OCI-LY3 (cell line): ENCODE measurements at regions not wholly inside any gene's neighbourhood (a gene's known extent, or its start where the extent isn't known, plus 50 kb on each side); places are given as distances from the start of the nearest gene placed in this dataset.
A peak's percentile ranks its signal among the peaks of the same experiment; 100 is the strongest.

Experiments
- H2AFZ ChIP-seq: fragments of 200-600, 300-600 bp; shearing (Covaris generic); 2 replicates; pipeline ENCODE4 v1.6.0; 2014; ENCODE audit warnings: antibody characterized with exemption, low read depth, low read length
- H3K27ac ChIP-seq: fragments of 200-600, 300-600 bp; sonication (generic); 2 replicates; pipeline ENCODE4 v1.5.1; 2014; ENCODE audit warnings: mild to moderate bottlenecking, low read length, moderate library complexity, mixed read lengths
- H3K27me3 ChIP-seq: fragments of 200-600, 300-600 bp; sonication (generic); 2 replicates; pipeline ENCODE4 v1.6.1; 2014; ENCODE audit warnings: low read depth, low read length, mixed read lengths
- H3K36me3 ChIP-seq: fragments of 200-600, 300-600 bp; sonication (generic); replicated peaks from 2 replicates; pipeline ENCODE3; 2014; ENCODE audit warnings: low read depth, low read length, mixed read lengths
- H3K4me1 ChIP-seq: fragments of 300-600, 200-600 bp; sonication (generic); 2 replicates; pipeline ENCODE4 v1.6.1; 2014; ENCODE audit warnings: low read length, mixed read lengths
- H3K4me2 ChIP-seq: fragments of 200-600, 300-600 bp; sonication (generic); 2 replicates; pipeline ENCODE4 v1.6.1; 2014; ENCODE audit warnings: low read length, mixed read lengths
- H3K4me3 ChIP-seq: fragments of 300-600, 200-600 bp; sonication (generic); 2 replicates; pipeline ENCODE4 v1.5.1; 2014; ENCODE audit warnings: antibody characterized with exemption, mild to moderate bottlenecking, low read length, moderate library complexity
- H3K79me2 ChIP-seq: fragments of 300-600, 200-600 bp; shearing (Covaris generic); 2 replicates; pipeline ENCODE4 v1.6.1; 2014; ENCODE audit warnings: mild to moderate bottlenecking, low read length, mixed read lengths
- H3K9ac ChIP-seq: fragments of 300-600, 200-600 bp; shearing (Covaris generic); 2 replicates; pipeline ENCODE4 v1.6.0; 2014; ENCODE audit warnings: mild to moderate bottlenecking, low read length, moderate library complexity
- H3K9me3 ChIP-seq: fragments of 200-600, 300-600 bp; shearing (Covaris generic); 2 replicates; pipeline ENCODE4 v1.6.1; 2014; ENCODE audit warnings: low read length, mixed read lengths; ENCODE audit not compliant: insufficient read depth
- H4K20me1 ChIP-seq: fragments of 200-600, 300-600 bp; sonication (generic); 2 replicates; pipeline ENCODE4 v1.6.1; 2016; ENCODE audit warnings: low read length, mixed read lengths; ENCODE audit not compliant: insufficient read depth
- CTCF ChIP-seq: fragments of 200-600, 300-600 bp; sonication (generic); IDR thresholded peaks from 2 replicates; pipeline ENCODE4 v1.5.1; 2014; ENCODE audit warnings: antibody characterized with exemption, low read length, low read depth
- EZH2phosphoT487 ChIP-seq: fragments of 200-600 bp; shearing (Covaris generic); IDR thresholded peaks from 2 replicates; pipeline ENCODE4 v1.6.1; 2018; ENCODE audit warnings: antibody characterized with exemption, mixed run types, low read depth

- no peaks in the 10 kb centered on the region for H3K36me3 ChIP-seq
- H3K4me1 ChIP-seq, result peaks cover 91% of the 10 kb centered on the region
- no peak for TF ChIP-seq CTCF
- TF ChIP-seq EZH2phosphoT487, result no peak
- 0 out of 2 replicates have a peak overlapping the region, but pooled peaks have one; percentile 1 for H2AFZ ChIP-seq
- H3K9ac ChIP-seq, result peak overlapping the region; percentile 14; the same call in 1 of the 2 replicates
- no peaks in the 10 kb centered on the region for H4K20me1 ChIP-seq
- H3K9me3 ChIP-seq, result no peaks in the 10 kb centered on the region
- peak overlapping the region; percentile 67 for H3K27ac ChIP-seq
- H3K79me2 ChIP-seq, result no peaks in the 10 kb centered on the region
- peak overlapping the region; percentile 32; the same call in 1 of the 2 replicates for H3K4me3 ChIP-seq
- peak overlapping the region; percentile 70 for H3K4me2 ChIP-seq
- no peaks in the 10 kb centered on the region for H3K27me3 ChIP-seq
Measured at GRCh38 chr1:59008599-59009347, 224.9 kb upstream of the JUN start.

- TF ChIP-seq EZH2phosphoT487 (no peak), CTCF (no peak)
- H3K9me3 ChIP-seq, result no peaks in the 10 kb centered on the region
- H3K79me2 ChIP-seq, result no peaks in the 10 kb centered on the region
- H2AFZ ChIP-seq, result no peak overlapping the region
- peak overlapping the region; percentile 89 for H3K4me2 ChIP-seq
- H3K27me3 ChIP-seq, result no peaks in the 10 kb centered on the region
- peaks cover 92% of the 10 kb centered on the region for H3K4me1 ChIP-seq
- H4K20me1 ChIP-seq, result no peaks in the 10 kb centered on the region
- peak overlapping the region; percentile 73; the same call in 1 of the 2 replicates for H3K9ac ChIP-seq
- 0 out of 2 replicates have a peak overlapping the region, but pooled peaks have one; percentile 71 for H3K4me3 ChIP-seq
- peak overlapping the region; percentile 98 for H3K27ac ChIP-seq
- H3K36me3 ChIP-seq, result no peaks in the 10 kb centered on the region
Measured at GRCh38 chr1:59011663-59012062, 227.8 kb upstream of the JUN start.

GRCh38 chr1:59012378-59012777 lies 228.5 kb upstream of the JUN start:
- Histone ChIP-seq H3K27ac (peak overlapping the region; percentile 98), H3K27me3 (no peaks in the 10 kb centered on the region), H4K20me1 (no peaks in the 10 kb centered on the region), H2AFZ (0 out of 2 replicates have a peak overlapping the region, but pooled peaks have one; percentile 29), H3K4me2 (peak overlapping the region; percentile 89), H3K4me1 (peaks cover 89% of the 10 kb centered on the region), H3K36me3 (no peaks in the 10 kb centered on the region), H3K4me3 (peak overlapping the region; percentile 71), H3K9ac (peak overlapping the region; percentile 73), H3K79me2 (no peaks in the 10 kb centered on the region), H3K9me3 (no peaks in the 10 kb centered on the region)
- TF ChIP-seq EZH2phosphoT487 (no peak), CTCF (no peak)

GRCh38 chr1:59013276-59013927 lies 229.6 kb upstream of the JUN start:
- no peak for TF ChIP-seq EZH2phosphoT487
- no peak for TF ChIP-seq CTCF
- no peaks in the 10 kb centered on the region for H3K36me3 ChIP-seq
- peak overlapping the region; percentile 73 for H3K9ac ChIP-seq
- H3K79me2 ChIP-seq, result no peaks in the 10 kb centered on the region
- peak overlapping the region; percentile 22; the same call in 1 of the 2 replicates for H2AFZ ChIP-seq
- peaks cover 79% of the 10 kb centered on the region for H3K4me1 ChIP-seq
- H3K4me2 ChIP-seq, result peak overlapping the region; percentile 89
- no peaks in the 10 kb centered on the region for H4K20me1 ChIP-seq
- no peaks in the 10 kb centered on the region for H3K9me3 ChIP-seq
- peak overlapping the region; percentile 98 for H3K27ac ChIP-seq
- no peaks in the 10 kb centered on the region for H3K27me3 ChIP-seq
- peak overlapping the region; percentile 71 for H3K4me3 ChIP-seq
